ENCODE measurements at regions not wholly inside any gene's neighbourhood (a gene's known extent, or its start where the extent isn't known, plus 50 kb on each side); places are given as distances from the start of the nearest gene placed in this dataset.

DNA sequence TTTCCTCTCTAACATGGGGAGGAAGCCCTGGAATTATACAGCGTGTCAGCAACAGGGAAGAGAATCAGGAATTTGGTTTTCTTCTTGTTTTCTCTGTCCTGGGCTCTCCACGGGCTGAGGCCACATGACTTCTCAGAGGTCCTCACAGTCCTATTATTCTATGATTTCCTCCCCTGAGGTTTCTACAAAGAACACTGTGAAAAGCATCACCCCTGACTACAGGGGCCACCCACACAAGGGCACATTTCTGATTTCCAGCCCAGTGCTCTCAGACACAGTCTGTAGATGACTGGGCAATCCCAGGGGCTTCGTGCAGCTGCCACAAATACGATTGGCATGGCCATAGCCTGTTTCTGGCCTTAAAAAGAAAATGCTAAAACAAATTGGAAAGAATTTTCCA, 284.9 kb downstream of the CEMIP2 start:
- no peak for TF ChIP-seq POLR2A (IDR thresholded peaks at IDR 0.05)
- TF ChIP-seq, protein P1, sequence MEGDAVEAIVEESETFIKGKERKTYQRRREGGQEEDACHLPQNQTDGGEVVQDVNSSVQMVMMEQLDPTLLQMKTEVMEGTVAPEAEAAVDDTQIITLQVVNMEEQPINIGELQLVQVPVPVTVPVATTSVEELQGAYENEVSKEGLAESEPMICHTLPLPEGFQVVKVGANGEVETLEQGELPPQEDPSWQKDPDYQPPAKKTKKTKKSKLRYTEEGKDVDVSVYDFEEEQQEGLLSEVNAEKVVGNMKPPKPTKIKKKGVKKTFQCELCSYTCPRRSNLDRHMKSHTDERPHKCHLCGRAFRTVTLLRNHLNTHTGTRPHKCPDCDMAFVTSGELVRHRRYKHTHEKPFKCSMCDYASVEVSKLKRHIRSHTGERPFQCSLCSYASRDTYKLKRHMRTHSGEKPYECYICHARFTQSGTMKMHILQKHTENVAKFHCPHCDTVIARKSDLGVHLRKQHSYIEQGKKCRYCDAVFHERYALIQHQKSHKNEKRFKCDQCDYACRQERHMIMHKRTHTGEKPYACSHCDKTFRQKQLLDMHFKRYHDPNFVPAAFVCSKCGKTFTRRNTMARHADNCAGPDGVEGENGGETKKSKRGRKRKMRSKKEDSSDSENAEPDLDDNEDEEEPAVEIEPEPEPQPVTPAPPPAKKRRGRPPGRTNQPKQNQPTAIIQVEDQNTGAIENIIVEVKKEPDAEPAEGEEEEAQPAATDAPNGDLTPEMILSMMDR (IDR thresholded peaks at IDR 0.05 in 4 of 5, conservative IDR thresholded peaks at IDR 0.05 in 1 of 5), result no peak
